ENCODE measurements at regions not wholly inside any gene's neighbourhood (a gene's known extent, or its start where the extent isn't known, plus 50 kb on each side); places are given as distances from the start of the nearest gene placed in this dataset.

GRCh38 chr16:17024514-17024913 lies 446.2 kb downstream of the XYLT1 start:
- TF ChIP-seq EZH2 (IDR thresholded peaks at IDR 0.05; ENCODE audit: low read length, missing control alignments) (no peak), CTCF (conservative IDR thresholded peaks at IDR 0.05 in 1 of 2, IDR thresholded peaks at IDR 0.05 in 1 of 2; ENCODE audit: low read depth in 1 of 2, low read length in 2 of 2) (no peak)
